DND-41 (cell line): ENCODE measurements at regions not wholly inside any gene's neighbourhood (a gene's known extent, or its start where the extent isn't known, plus 50 kb on each side); places are given as distances from the start of the nearest gene placed in this dataset.

Source experiments
- EZH2 ChIP-seq: IDR thresholded peaks from 3 replicates; pipeline ENCODE4 v1.6.1; 2012; ENCODE audit warnings: borderline replicate concordance, low read depth, mild to moderate bottlenecking, moderate library complexity, low read length, inconsistent platforms; ENCODE audit not compliant: severe bottlenecking
- TF ChIP-seq, protein P1 (sequence below): IDR thresholded peaks from 2 replicates; pipeline ENCODE4 v1.5.1; 2012; ENCODE audit warnings: borderline replicate concordance, low read length, moderate library complexity, mild to moderate bottlenecking; ENCODE audit not compliant: poor library complexity, severe bottlenecking; ENCODE audit errors: extremely low read depth

GRCh38 chr21:34229353-34229752, 134.5 kb upstream of the KCNE2 start:
- TF ChIP-seq, protein P1, sequence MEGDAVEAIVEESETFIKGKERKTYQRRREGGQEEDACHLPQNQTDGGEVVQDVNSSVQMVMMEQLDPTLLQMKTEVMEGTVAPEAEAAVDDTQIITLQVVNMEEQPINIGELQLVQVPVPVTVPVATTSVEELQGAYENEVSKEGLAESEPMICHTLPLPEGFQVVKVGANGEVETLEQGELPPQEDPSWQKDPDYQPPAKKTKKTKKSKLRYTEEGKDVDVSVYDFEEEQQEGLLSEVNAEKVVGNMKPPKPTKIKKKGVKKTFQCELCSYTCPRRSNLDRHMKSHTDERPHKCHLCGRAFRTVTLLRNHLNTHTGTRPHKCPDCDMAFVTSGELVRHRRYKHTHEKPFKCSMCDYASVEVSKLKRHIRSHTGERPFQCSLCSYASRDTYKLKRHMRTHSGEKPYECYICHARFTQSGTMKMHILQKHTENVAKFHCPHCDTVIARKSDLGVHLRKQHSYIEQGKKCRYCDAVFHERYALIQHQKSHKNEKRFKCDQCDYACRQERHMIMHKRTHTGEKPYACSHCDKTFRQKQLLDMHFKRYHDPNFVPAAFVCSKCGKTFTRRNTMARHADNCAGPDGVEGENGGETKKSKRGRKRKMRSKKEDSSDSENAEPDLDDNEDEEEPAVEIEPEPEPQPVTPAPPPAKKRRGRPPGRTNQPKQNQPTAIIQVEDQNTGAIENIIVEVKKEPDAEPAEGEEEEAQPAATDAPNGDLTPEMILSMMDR, result no peak
- no peak for TF ChIP-seq EZH2
